GM21367 (cell line): ENCODE measurements at regions not wholly inside any gene's neighbourhood (a gene's known extent, or its start where the extent isn't known, plus 50 kb on each side); places are given as distances from the start of the nearest gene placed in this dataset.
"Not testable (repeated sequence)": the region's sequence is repeated elsewhere in the genome, so short reads cannot be mapped to it uniquely, and the experiment has no call there.

Experiments used
- ATAC-seq: cut with Tn5 transposase; IDR thresholded peaks from one replicate; pipeline ENCODE4 v1.9.1; 2021; ENCODE audit not compliant: unreplicated experiment

DNA sequence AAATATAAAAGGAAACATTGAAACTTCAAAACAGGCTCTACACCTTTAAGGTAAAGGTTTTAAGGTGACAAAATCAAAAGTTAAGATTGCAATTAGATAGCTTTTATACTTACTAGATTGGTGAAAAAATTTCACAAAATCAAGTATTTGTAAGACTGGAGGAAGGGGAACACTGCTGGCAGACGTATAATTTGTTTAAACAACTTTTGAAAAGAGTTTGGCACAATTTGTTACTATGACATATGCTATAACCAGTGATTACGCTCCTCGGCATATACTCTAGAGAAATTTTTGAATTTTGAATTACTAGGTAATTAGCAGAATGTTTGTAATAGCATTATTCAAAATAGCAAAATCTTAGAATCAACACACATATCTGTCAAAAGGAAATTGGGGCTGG, 425.0 kb downstream of the LRRIQ3 start:
- ATAC-seq = no peak

DNA sequence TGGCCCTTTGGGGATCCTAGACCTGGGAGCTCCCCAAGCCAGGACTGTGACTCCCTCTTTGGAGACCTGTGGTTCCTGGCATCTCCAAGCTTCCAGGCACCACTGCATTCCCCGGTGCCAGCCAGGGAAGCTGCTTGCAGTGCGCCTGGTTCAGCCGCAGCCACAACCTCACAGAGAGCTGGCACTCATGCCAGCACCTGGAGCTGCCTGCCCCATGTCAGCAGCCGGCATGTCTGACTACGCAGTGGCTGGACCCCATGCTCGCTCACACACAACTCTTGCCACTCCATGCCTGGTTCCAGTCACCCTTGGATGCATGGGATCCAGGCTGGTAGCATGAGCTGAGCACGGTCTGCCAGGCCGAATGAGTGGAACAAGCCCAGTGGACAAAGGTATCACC, 426.6 kb downstream of the LRRIQ3 start:
- no peak for ATAC-seq

DNA sequence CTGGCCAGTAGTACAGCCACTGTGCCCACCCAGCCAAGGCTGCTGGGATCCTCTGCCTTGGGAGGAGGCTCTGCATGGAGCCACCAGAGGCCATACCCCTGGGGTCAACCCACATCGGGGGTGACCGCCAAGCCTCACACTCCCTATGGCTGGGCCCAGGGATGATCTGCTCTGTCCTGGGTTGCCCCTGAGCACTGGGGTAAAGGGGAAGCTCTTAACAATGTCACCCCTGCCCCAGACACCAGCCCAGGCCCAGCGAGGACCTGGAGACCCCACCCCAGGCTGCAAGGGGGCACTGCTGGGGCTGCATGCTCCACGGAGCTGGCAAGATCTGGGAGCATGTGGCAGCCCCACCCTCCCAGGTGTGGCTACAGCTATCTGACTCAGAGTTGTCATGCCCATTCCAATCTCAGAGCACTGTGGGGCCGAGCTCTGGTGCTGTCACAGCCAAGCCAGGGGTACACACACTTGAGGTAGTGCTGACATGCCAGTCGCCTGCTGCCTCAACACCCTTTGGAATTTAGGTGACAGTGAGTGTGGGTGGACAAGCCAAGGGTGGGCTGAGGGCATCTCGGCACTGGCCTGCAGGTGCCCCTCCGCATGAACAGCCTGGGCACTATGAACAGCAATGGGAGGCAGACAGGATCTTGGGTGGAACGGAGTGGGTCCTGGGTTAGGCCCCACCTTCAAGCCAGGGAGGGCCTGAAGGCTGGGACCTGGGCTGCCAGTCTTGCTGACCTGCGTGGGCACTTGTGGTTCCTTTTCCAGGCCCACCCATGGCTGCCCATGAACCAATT, 427.7 kb downstream of the LRRIQ3 start:
- no peak for ATAC-seq

DNA sequence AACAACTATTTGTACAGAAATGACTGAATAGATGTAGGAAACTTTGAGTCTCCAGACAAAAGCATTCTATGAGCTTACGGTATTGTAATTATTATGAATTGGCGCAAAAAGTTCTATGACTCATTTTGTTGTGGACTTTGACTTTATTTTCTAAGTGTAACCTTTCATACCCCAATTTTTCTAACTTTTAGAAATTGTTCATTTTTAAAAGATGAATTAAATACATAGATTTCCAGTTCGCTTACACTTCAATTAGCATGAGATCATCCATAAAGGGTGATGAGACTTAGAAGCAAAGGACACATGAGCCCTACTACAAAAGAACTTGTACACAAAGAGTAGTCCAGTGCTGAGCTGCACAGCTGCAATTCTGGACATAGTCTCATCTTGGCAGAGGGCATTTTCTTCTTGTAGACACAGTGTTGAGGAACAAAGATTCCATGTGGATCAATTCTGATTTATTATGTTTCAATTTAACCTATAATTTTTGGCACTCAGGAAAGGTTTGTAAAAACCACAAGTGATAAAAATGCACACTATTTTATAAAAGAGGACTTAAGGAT, 431.1 kb downstream of the LRRIQ3 start:
- no peak for ATAC-seq

DNA sequence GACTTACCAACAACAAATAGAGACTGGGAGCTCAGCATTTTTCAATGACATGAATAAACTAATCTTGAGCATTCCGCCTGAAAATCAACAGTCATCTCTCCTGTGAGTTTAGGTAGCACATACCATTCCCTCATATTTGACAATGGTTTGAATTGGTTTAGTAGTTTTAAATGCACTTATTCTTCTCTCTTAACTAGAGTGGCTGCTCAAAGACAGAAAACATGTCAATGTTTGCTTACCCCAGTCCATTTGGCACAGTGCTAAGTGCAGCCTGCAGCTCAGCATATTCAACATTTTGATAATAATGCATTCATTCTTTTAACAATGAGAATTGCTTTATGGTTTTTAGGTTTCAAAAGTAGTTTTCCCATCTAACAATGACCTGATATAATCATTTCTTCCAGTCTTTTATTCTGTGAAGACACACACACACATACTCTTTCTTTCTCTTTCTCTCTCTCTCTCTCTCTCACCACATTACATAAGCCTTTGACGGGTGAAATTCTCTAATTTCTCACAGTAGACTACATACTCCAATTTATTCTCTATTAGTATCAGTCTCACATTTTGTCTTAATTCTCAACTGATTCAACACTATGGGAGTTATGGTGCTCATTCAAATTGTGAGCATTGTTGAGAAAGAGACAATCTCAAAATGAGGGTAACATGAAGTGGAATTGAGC, 432.3 kb downstream of the LRRIQ3 start:
- no peak for ATAC-seq

DNA sequence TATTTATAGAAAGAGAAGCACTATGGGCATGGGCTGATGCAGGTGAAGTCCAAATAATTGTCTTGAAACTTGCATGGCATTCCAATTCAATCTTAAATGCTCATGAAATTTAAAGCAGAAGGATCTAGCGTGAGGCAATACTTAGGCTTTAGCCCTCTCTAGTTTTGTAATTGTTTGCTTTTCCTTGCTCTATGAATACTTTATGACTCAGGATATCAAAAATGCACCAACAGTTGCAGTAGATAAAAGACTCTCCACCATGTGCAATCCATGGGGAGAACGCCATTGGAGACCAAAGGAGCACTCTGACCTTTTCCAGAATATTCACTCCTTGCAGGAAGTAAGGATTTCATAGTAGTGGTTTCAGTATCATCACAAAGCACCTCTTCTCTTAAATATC, 436.4 kb downstream of the LRRIQ3 start:
- no peak for ATAC-seq

DNA sequence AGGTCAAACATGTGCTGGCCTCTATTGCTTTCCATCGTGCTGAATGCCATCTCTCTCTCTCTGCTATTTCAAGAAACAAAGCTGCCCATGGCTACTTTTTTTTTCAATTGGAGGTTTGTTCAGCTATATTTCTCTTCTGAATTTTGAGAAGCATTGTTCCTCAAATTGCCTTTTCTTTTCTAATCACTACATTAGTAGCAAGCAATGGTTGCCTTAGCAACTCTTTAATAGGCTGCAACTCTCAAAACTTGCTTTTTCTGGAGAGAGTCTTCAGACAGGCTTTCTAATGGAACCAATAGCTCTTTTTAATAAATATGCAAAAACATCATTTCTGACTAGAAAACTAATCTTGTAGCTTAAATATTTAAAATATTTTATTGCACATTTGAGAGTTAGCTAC, 439.0 kb downstream of the LRRIQ3 start:
- no peak for ATAC-seq

DNA sequence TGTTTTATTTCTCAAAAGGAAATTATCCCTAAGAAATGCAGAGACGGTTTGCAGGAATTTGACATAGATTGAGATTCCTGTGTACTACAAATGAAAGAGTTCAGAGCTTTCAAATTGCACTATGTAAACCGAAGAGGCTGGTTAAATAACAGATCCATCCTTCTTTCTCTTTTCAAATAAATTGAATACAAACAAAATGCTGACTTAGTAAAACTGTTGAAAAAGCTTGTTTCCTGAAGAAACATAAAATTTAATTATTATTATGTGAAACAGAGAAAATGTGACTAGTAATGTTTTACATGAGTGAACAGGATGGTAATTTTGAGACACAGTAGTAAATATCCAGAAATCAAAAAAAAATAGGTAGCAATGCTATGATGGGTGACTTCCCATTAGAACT, 441.2 kb downstream of the LRRIQ3 start:
- ATAC-seq = no peak

DNA sequence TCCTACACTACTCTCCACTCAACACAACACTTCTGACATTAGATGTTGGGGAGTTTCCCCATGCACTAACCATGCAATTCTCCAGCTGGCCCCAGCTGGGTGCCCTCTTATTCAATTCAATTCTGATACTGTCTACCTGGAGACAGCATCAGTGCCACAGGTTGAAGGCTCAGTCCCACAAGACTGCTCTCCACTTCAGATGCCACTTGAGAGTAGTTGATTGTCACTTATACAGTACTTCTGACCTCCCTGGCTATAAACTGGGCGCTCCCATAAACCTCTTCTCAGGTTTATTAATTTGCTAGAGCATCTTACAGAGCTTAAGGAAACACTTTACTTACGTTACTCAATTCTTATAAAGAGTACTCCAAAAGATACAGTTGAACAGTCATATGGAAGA, 442.3 kb downstream of the LRRIQ3 start:
- no peak for ATAC-seq

DNA sequence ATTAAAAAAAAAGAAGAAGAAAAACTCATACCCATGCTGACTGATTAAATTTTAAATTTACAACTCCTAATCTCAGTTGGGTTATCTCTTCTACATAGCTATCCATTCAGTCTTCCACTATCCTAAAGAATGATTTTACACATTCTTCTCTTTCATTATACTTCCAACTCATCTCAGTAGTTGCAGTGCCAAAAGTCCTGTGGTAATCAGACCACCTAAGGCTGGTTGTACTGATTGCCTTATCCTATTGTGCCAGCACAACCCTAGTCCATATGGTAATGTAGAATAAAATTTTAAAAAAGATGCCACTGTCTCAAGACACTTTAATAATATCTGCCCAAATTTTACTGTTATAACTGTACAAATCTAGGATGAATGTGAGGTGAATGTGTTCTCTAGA, 448.0 kb downstream of the LRRIQ3 start:
- ATAC-seq = no peak

DNA sequence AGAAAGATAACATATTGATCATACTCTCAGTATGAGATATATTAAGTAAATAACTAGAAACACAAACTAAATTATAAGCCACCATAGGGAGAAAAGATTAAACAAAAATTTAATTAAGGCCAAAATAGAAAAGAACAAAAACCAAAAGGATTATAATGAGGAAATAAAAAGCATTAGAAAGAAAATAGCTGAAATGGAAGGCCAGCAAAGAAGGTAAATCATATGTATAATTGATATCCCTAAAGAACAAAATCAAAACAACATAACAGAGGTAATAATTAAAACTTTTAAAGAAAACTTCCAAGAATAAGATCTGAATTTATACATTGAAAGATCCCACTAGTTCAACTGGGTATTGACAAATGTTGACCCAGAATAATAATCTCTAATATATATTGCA, 453.0 kb downstream of the LRRIQ3 start:
- ATAC-seq = no peak

DNA sequence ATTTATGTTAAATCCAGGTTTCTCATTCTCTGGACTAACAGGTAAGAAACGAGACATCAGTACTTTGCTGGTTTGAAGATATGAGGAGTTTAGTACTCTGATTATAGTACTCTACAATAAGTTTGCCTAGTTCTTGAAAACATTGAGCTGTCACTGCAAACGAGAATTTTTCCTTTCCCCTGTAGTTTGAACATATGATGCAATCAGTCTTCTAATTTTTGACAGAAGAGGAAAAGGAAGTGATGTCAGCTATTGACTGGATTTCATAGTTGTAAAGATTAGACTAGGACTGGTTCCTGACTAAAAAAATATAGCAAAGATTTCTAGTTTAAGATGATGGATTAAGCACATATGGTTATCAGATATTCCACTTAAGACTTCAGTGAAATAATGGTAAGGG, 461.9 kb downstream of the LRRIQ3 start:
- ATAC-seq = no peak

DNA sequence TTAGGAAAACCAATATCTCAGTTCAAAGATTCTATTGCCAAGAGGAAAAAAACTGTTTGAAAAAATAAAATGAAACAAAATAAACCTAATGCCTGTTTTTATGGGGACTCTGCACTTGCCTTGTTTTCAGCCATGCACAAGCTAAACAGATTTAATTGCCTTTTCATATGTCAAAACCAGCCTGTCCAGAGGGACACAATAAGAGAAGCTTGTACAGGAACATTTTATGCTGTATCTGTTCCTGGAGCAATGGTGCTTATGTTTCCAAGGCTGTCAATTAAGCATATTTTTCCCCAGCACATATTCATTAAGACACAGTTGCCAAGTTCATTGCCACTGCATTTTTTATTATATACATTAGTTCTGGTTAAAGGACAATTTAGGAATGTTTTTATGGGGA, 470.9 kb downstream of the LRRIQ3 start:
- ATAC-seq = no peak

DNA sequence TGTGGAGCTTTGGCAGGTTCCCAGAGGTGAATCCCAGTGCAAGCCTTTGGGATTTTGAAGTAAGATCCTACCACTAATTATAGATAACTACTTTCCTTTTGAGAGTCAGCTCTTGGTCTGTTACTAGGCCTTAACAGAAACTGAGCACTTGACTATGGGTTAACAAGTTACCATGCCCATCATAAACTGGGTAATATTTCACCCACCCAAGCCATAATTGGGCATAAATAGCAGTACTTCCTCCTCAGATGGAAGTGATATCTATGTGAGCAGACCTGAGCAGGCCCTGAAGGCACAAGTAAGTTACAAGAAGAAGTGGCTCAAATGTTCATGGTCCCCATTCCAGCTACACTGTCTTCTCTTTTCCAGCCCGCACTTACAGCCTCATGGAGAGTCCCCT, 475.9 kb downstream of the LRRIQ3 start:
- no peak for ATAC-seq

DNA sequence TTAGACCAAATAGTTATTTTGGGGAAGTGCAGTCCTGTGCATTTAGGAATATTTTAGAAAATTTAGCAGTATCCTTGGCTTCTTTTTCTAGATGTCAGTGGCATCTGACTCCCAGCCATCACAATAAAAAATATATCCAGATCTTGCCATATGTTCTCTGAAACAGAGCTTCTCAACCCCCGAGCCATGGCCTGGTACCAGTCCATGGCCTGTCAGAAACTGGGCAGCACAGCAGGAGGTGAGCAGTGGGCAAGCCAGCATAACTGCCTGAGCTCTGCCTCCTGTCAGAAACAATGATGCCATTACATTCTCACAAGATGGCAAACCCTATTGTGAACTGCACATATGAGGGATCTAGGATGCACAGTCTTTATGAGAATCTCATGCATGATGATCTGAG, 480.0 kb downstream of the LRRIQ3 start:
- ATAC-seq = no peak

DNA sequence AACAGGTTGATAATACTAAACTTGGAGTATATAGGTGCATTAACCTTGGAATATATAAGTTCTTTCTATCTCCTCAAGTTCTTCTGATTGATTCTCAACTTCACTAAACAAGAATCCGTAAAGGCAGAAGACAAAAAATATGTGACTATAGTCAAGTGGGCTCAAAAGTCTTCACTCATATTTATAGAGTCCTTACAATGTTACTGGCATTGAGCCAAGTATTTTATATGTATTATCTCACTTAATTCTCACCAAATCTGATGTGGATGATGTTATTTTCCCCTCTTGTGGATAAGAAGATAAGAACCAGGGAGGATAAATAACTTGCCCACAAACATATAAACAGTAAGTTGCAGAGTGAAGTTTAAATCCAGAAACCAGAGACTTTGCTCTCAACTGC, 486.9 kb downstream of the LRRIQ3 start:
- ATAC-seq = no peak

DNA sequence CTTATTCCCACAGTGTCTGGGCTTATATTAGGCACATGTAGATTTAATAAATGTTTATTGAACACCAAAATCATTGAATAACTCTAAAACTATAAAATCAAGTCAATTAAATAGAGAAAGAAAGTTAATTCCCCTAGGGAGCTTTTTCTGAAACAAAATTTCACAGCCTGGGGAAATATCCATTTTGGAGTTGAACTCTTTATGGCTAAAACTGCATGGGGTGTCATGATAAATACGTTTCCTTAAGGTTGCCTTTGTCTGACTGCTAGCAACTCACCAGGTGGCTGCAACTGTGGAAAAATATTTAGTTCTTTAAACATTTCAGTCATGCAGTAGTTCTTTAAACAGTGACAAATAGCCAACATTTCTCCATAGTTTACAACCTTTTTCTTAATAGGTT, 496.1 kb downstream of the LRRIQ3 start:
- no peak for ATAC-seq

DNA sequence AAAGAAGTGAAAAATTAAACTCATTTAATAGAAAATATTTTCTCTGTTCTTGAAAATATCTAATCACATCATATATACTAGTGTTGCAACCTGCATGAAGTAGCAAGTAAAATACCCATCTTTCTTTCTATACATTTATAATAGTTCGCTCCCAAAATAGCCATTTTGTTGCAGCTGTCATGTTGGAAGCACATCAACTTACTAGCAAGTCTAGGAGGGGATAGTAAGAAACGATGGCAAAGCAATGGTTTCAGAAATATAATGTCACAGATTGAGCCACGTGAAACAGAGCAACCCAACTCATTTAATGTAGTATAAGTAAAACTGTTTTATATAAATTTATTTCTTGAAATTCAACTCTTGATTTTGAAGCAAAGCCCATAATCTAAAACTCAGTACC, 521.8 kb downstream of the LRRIQ3 start:
- no peak for ATAC-seq

DNA sequence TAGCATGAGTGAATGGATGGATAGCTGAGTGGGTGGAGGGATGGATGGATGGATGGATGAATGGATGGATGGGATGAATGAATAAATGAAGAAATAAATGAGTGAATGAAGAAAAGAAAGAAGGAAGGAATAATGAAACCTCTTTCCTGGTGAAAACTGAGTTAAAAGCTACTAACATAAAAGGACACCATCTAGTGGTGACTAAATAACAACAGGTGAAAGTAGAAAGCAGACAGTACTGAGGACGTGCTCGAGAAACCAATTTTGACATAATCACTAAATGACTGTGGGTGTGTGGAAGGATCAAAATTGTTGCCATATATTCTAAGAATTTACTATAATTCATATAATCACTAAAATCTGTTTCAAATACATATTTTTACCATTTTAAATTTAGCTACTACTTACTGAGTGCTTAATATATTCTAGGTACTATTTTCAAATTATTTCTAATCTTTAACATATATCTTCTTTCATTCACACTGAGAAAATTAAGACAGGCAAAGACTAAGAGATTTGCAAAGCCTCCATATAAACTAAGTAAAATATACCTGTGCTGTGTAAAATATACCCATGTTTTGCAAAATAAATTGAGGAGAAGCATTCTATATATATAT, 522.9 kb downstream of the LRRIQ3 start:
- ATAC-seq = no peak

DNA sequence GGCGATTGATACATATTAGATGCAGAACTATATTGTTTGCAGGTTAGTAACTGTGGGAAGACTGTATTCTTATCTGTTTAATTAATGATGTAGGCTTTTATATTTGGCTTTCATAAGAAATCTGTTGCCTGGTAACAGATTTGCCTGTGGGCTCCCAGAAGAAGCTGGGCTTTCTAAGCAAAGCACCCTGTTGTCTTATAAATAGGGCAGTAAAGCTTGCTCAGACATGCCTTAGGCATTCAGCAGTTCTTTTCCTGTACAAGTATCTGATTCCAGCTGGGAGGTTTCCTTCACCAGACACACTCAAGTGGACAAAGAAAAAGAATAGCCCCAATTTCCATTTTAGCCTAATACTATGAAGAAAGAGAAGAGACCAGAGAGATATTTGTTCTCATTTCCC, 524.0 kb downstream of the LRRIQ3 start:
- no peak for ATAC-seq

DNA sequence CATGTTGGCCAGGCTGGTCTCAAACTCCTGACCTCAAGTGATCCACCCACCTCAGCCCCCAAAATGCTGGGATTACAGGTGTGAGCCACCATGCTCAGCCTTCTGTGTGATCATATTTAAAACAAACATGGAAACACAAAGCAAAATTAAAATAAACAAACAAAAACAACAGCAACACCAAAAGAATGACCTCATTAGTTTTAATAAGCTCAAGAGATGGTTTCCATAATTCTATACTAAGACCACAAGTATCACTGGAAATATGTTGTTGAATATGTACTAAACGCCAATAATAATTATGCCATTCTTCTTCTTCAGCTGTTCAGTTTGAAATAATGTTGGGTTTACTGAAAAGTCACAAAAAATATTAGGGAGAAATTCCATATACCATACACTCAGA, 526.4 kb downstream of the LRRIQ3 start:
- ATAC-seq = no peak

DNA sequence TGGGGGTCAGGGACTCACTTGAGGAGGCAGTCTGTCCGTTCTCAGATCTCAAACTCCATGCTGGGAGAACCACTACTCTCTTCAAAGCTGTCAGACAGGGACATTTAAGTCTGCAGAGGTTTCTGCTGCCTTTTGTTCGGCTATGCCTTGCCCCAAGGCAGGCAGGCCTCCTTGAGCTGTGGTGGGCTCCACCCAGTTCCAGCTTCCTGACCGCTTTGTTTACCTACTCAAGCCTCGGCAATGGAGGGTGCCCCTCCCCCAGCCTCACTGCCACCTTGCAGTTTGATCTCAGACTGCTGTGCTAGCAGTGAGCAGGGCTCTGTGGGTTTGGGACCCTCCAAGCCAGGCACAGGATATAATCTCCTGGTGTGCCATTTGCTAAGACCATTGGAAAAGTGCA, 530.0 kb downstream of the LRRIQ3 start:
- ATAC-seq = not testable (repeated sequence)
